Esophagus squamous epithelium (tissue), 4 donors: ENCODE measurements at regions not wholly inside any gene's neighbourhood (a gene's known extent, or its start where the extent isn't known, plus 50 kb on each side); places are given as distances from the start of the nearest gene placed in this dataset.

Source experiments
- POLR2A ChIP-seq, 4 donors: fragments of 450-650 bp; IDR thresholded peaks; one replicate each; pipeline ENCODE4 v1.6.1; 2017; ENCODE audit warnings: antibody characterized with exemption in 4 of 4, mild to moderate bottlenecking in 4 of 4, moderate library complexity in 3 of 4
- TF ChIP-seq, protein P1 (sequence below), 6 experiments: fragments of 450-650 bp in 4 of 6; fragments of 200-600 bp in 2 of 6; sonication (generic) in 2 of 6; IDR thresholded peaks; one replicate each; pipeline ENCODE4 v1.5.1; 2016 to 2019; ENCODE audit warnings: antibody characterized with exemption in 6 of 6, mild to moderate bottlenecking in 4 of 6, moderate library complexity in 4 of 6

DNA sequence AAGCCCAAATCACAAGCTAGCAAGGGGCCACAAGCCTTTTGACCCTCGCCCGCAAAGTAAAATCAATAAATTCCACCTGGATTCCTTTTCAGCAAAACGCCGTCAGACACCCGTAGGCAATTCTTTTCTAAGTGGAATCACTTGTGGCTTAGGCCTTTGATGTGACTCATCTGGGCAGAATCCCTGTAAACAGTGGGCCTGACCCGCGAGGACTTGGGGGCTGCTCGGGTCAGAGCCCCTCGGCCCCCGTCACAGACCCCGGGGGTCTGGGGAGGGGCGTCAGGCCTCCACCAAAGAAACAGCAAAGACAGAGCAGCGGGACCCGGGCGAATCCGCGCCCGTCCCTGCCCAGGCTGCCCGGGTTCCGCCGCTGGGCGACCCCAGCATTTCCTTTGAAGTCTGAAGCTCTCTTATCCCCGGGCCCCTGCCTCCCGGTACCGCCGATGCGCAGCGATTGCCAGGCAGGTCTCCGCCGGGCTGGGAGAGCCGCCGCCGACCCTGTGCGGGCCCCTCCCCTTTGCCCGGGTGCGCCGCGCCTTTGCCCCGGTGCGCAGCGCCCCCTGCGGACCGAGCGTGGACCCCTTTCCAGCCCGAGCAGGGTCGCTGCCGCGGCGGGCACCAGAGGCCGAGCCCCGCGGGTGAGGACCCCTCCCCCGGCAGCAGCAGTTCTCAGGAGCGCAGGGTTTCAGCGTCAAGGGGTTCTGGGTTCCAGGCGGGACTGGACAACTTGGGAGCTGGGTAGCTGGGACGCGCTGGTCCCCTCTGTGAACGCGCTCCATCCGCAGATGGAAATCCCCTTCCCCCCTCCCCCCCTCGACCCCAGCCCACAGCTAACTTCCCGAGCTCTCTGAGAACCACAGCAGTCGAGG lies 178.3 kb downstream of the UACA start:
- TF ChIP-seq, protein P1, sequence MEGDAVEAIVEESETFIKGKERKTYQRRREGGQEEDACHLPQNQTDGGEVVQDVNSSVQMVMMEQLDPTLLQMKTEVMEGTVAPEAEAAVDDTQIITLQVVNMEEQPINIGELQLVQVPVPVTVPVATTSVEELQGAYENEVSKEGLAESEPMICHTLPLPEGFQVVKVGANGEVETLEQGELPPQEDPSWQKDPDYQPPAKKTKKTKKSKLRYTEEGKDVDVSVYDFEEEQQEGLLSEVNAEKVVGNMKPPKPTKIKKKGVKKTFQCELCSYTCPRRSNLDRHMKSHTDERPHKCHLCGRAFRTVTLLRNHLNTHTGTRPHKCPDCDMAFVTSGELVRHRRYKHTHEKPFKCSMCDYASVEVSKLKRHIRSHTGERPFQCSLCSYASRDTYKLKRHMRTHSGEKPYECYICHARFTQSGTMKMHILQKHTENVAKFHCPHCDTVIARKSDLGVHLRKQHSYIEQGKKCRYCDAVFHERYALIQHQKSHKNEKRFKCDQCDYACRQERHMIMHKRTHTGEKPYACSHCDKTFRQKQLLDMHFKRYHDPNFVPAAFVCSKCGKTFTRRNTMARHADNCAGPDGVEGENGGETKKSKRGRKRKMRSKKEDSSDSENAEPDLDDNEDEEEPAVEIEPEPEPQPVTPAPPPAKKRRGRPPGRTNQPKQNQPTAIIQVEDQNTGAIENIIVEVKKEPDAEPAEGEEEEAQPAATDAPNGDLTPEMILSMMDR (IDR thresholded peaks at IDR 0.05): peak in 5 of 6 experiments; percentile 39 to 66 (median 45)
- TF ChIP-seq POLR2A (IDR thresholded peaks at IDR 0.05): no peak
